HFFc6 (cell line): ENCODE measurements at regions not wholly inside any gene's neighbourhood (a gene's known extent, or its start where the extent isn't known, plus 50 kb on each side); places are given as distances from the start of the nearest gene placed in this dataset.
"Not testable (repeated sequence)": the region's sequence is repeated elsewhere in the genome, so short reads cannot be mapped to it uniquely, and the experiment has no call there.

Experiments used
- DNase-seq: peaks from one replicate; pipeline ENCODE4 v3.0.0-alpha.2; 2018
- H3K27ac Mint-ChIP-seq: 2 replicates; pipeline ENCODE4 v1.8.0; 2020; ENCODE audit warnings: mild to moderate bottlenecking, mixed read lengths
- H3K27me3 Mint-ChIP-seq: 2 replicates; pipeline ENCODE4 v1.8.0; 2021; ENCODE audit warnings: mild to moderate bottlenecking, moderate library complexity, mixed read lengths; ENCODE audit not compliant: insufficient read depth
- H3K36me3 Mint-ChIP-seq: 2 replicates; pipeline ENCODE4 v1.8.0; 2021; ENCODE audit warnings: low read depth, mixed read lengths
- H3K4me1 Mint-ChIP-seq: 2 replicates; pipeline ENCODE4 v1.8.0; 2020; ENCODE audit warnings: low read depth, mixed read lengths
- H3K4me3 Mint-ChIP-seq: 2 replicates; pipeline ENCODE4 v1.8.0; 2020; ENCODE audit warnings: mild to moderate bottlenecking, moderate library complexity, mixed read lengths
- H3K9me3 Mint-ChIP-seq: 2 replicates; pipeline ENCODE4 v1.8.0; 2020; ENCODE audit warnings: mild to moderate bottlenecking, mixed read lengths
- TF ChIP-seq, protein P1 (sequence below): fragments of 200-600 bp; sonication (generic); IDR thresholded peaks from 2 replicates; pipeline ENCODE4 v1.5.0; 2021; ENCODE audit warnings: antibody characterized with exemption, mild to moderate bottlenecking

DNA sequence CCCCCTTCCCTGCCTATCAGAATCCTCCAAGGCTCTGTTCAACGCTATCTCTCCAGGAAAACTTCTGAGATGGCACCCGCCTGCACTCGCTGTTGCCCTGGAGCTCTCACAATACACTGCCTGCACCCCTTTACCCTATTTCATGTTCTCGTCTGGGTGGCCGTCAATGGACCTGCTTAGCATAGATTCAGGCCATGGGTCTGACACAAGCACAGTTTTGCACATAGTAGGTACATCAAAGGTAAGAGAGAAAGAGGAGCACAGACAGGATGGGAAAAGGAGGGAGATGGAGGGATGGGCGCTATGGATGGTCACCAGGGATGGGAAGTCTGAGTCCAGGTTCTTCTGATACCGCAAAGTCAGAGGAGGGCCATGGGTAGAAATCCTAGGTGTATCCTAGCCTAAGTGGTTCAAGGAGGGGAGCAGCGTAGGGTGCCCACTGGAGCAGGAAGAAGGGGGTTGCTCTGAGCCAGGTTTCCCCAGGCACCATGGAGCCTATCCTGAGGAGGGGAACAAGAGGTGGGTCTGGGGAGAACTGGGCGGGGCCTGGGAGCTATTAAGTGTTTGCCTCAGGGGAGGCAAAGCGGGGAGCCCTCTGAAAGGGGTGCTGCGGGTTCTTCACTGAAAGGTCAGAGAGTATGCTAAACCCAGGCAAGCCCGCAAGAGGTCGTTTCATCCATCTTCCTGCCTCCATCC, 89.3 kb downstream of the MRPL14 start:
- Mint-ChIP-seq H3K36me3 (no peaks in the 10 kb centered on the region), H3K27ac (no peak overlapping the region), H3K4me1 (peaks cover 59% of the 10 kb centered on the region), H3K9me3 (no peaks in the 10 kb centered on the region), H3K27me3 (peaks cover under 1% of the 10 kb centered on the region), H3K4me3 (no peak overlapping the region)
- DNase-seq, result no peak
- TF ChIP-seq, protein P1, sequence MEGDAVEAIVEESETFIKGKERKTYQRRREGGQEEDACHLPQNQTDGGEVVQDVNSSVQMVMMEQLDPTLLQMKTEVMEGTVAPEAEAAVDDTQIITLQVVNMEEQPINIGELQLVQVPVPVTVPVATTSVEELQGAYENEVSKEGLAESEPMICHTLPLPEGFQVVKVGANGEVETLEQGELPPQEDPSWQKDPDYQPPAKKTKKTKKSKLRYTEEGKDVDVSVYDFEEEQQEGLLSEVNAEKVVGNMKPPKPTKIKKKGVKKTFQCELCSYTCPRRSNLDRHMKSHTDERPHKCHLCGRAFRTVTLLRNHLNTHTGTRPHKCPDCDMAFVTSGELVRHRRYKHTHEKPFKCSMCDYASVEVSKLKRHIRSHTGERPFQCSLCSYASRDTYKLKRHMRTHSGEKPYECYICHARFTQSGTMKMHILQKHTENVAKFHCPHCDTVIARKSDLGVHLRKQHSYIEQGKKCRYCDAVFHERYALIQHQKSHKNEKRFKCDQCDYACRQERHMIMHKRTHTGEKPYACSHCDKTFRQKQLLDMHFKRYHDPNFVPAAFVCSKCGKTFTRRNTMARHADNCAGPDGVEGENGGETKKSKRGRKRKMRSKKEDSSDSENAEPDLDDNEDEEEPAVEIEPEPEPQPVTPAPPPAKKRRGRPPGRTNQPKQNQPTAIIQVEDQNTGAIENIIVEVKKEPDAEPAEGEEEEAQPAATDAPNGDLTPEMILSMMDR, result no peak

DNA sequence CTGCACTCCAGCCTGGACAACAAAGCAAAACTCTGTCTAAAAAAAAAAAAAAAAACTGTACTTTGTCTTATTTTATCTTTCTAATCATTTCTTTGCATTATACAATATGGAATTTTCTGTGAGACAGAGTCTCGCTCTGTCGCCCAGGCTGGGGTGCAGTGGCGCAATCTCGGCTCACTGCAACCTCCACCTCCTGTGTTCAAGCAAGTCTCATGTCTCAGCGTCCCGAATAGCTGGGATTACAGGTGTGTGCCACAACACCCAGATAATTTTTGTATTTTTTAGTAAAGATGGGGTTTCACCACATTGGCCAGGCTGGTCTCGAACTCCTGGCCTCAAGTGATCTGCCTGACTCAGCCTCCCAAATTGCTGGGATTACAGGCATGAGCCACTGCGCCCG, 90.0 kb downstream of the MRPL14 start:
- not testable (repeated sequence) for DNase-seq, H3K4me3 Mint-ChIP-seq, H3K27me3 Mint-ChIP-seq, H3K36me3 Mint-ChIP-seq, H3K27ac Mint-ChIP-seq, H3K9me3 Mint-ChIP-seq
- H3K4me1 Mint-ChIP-seq, result peaks cover 52% of the 10 kb centered on the region

DNA sequence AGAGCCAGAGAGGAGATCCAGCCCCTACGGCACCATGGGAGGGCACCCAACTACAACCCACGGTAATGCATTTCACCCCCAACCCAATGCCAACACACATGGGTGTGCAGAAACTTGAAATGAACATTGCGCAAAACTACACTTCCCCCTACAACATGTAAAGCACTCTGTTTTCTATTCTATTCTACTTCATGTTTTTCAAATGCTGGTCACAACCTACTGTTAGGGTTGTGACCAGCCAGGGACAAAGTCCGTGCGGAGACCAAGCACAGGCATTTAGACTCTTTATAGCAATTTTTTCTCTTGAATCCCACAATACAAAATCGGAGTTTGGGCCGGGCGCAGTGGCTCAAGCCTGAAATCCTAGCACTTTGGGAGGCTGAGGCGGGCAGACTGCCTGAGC, 90.6 kb downstream of the MRPL14 start:
- Mint-ChIP-seq H3K4me3 (no peak overlapping the region), H3K27ac (peak overlapping the region; percentile 77), H3K4me1 (peaks cover 46% of the 10 kb centered on the region)

DNA sequence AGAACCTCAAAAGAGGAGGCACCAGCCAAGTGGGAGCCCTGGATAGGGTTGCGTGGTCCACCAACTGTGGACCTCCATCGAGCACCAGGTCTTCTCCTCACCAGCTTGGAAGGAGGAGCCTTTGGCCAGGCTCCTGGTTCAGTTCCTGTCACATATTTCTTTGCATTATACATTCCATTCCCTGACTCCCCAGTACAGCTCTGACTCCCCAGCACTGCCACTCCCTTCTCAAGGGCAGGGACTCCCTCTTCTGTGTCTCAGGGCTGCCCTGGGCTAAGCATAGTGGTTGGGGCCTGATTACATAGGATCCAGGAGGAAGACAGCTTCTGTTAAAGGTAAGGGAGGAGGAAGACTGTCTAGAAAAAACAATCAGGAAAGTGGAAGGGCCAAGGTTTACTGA, 91.1 kb downstream of the MRPL14 start:
- Mint-ChIP-seq H3K4me1 (peaks cover 41% of the 10 kb centered on the region), H3K9me3 (no peaks in the 10 kb centered on the region), H3K36me3 (no peaks in the 10 kb centered on the region), H3K27ac (peak overlapping the region; percentile 77), H3K27me3 (no peaks in the 10 kb centered on the region; the same call in 1 of the 2 replicates), H3K4me3 (no peak overlapping the region)
- no peak for DNase-seq
- TF ChIP-seq, protein P1, result no peak

More for the DNA sequence above, 90.6 kb downstream of the MRPL14 start:
- TF ChIP-seq, protein P1, result no peak
- Mint-ChIP-seq H3K27me3 (no peaks in the 10 kb centered on the region; the same call in 1 of the 2 replicates), H3K9me3 (no peaks in the 10 kb centered on the region), H3K36me3 (no peaks in the 10 kb centered on the region)
- no peak for DNase-seq

DNA sequence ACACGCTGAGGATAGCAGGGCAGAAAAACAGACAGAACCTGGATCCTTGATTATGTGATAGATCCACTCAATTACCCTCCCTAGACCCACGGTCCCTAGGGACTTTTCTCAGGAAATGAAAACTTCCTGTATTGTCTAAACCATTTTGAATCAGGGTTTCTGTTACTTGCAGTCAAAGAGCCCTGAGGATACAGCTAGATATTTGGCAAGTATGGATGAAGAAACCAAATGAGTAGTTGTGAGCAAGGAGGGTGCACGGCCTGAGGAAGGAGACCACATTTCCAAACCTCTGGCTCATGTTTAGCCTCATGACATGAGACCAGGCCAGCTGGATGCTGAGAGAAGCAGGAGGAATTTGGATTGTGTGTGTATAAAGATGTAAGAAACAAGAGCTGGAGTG, 91.6 kb downstream of the MRPL14 start:
- Mint-ChIP-seq H3K9me3 (no peaks in the 10 kb centered on the region), H3K36me3 (no peaks in the 10 kb centered on the region), H3K4me1 (peaks cover 35% of the 10 kb centered on the region), H3K27ac (peak overlapping the region; percentile 11; the same call in 1 of the 2 replicates), H3K27me3 (no peaks in the 10 kb centered on the region; the same call in 1 of the 2 replicates), H3K4me3 (no peak overlapping the region)
- TF ChIP-seq, protein P1, result no peak
- DNase-seq, result no peak

DNA sequence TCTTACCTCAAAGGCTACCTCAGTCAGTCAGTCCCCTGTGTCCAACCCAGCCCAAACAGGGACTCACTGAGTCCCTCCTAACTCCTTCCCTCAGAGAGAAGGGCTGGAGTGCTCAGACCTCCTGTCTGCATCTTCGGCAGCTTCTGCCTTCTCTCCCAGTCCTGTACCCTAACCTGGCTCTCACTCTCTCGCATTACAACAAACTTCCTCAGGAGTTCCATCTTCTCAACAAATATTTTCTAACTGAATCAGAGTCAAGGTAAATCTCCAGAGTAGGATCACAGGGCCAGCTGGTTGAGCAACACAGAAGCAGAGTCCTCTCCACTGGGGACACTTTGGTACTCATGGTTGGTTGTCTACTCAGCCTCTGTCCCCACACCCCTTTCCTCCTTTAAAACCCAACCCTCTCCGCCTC, 92.3 kb downstream of the MRPL14 start:
- peak overlapping the region; percentile 12; the same call in 1 of the 2 replicates for H3K27ac Mint-ChIP-seq
- H3K27me3 Mint-ChIP-seq, result no peaks in the 10 kb centered on the region; the same call in 1 of the 2 replicates
- no peaks in the 10 kb centered on the region for H3K36me3 Mint-ChIP-seq
- TF ChIP-seq, protein P1, result no peak
- H3K4me3 Mint-ChIP-seq, result no peak overlapping the region; the same call in 1 of the 2 replicates
- H3K9me3 Mint-ChIP-seq, result no peaks in the 10 kb centered on the region
- DNase-seq, result no peak
- peaks cover 35% of the 10 kb centered on the region for H3K4me1 Mint-ChIP-seq
